Activated T-cell treated with anti-CD3 and anti-CD28 coated beads, Interleukin-2, amount 50 U/mL, for 24 hours (primary cell): ENCODE measurements at regions not wholly inside any gene's neighbourhood (a gene's known extent, or its start where the extent isn't known, plus 50 kb on each side); places are given as distances from the start of the nearest gene placed in this dataset.
"Not testable (repeated sequence)": the region's sequence is repeated elsewhere in the genome, so short reads cannot be mapped to it uniquely, and the experiment has no call there.

ENCODE experiments used
- DNase-seq: peaks from one replicate; pipeline ENCODE4 v3.0.0-alpha.2; 2020
- H3K27ac Mint-ChIP-seq: 2 replicates; pipeline ENCODE4 v1.8.0; 2020; ENCODE audit warnings: mild to moderate bottlenecking, mixed read lengths
- H3K27me3 Mint-ChIP-seq: 2 replicates; pipeline ENCODE4 v1.8.0; 2020; ENCODE audit warnings: mixed read lengths
- H3K36me3 Mint-ChIP-seq: 2 replicates; pipeline ENCODE4 v1.8.0; 2020; ENCODE audit warnings: low read depth, mixed read lengths
- H3K4me1 Mint-ChIP-seq: 2 replicates; pipeline ENCODE4 v1.8.0; 2020; ENCODE audit warnings: low read depth, mixed read lengths
- H3K4me3 Mint-ChIP-seq: 2 replicates; pipeline ENCODE4 v1.8.0; 2020; ENCODE audit warnings: mild to moderate bottlenecking, moderate library complexity, mixed read lengths
- H3K9me3 Mint-ChIP-seq: 2 replicates; pipeline ENCODE4 v1.8.0; 2020; ENCODE audit warnings: mixed read lengths

DNA sequence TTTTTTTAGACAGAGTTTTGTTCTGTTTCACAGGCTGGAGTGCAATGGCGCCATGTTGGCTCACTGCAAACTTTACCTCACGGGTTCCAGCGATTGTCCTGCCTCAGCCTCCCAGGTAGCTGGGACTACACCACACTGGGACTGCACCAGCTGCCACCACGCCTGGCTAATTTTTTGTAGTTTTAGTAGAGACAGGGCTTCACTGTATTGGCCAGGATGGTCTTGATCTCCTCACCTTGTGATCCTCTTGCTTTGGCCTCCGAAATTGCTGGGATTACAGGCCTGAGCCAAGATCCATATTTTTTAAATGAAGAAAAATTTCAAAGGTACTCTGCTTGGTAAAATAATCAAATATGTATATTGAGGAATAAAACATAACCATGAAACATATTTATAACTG is 195.8 kb upstream of the TPTE start:
- not testable (repeated sequence) for H3K4me1 Mint-ChIP-seq, H3K4me3 Mint-ChIP-seq, H3K27ac Mint-ChIP-seq, DNase-seq, H3K27me3 Mint-ChIP-seq, H3K36me3 Mint-ChIP-seq
- peaks cover 33% of the 10 kb centered on the region for H3K9me3 Mint-ChIP-seq

DNA sequence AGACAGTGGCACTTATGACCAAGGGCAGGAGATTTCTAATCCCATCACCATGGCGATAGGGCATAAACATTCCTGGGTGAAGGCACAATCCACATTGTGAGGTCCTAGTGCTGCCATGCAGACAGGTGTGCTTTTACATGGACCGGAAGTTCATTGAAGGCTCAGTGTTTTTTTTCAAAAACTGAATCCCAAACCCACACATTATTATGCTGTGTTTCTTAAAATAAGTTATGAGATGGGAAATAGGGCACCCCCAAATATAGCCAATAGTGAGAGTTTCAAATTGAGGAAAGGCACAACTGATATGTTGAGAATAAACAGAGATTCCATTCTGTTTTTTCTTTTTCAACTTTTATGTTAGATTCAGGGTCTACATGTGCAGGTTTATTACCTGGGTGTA is 195.2 kb upstream of the TPTE start:
- H3K27ac Mint-ChIP-seq, DNase-seq, H3K4me1 Mint-ChIP-seq, H3K36me3 Mint-ChIP-seq, H3K4me3 Mint-ChIP-seq, H3K27me3 Mint-ChIP-seq: not testable (repeated sequence)
- H3K9me3 Mint-ChIP-seq, result peaks cover 39% of the 10 kb centered on the region

DNA sequence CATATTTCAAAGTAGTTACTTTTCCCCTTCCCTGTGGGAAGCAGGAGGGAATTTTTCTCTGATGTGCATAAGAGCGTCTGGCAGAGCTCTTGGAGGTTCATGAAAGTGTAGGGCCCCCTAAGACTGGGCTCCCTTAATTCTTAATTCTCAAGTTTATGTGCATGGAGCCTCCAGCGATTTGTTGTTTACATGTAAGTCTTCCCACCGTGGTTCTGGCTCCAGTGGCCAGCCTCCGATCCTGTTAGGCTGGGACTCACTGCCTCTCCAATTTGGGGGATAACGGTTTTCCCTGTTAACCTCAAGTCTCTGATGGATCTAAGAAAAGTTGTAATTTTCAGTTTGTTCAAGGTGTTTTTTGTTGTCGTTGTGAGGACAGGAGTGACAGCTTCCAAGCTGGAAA is 192.7 kb upstream of the TPTE start:
- H3K36me3 Mint-ChIP-seq, H3K27me3 Mint-ChIP-seq: not testable (repeated sequence)
- H3K9me3 Mint-ChIP-seq, result peaks cover 47% of the 10 kb centered on the region

DNA sequence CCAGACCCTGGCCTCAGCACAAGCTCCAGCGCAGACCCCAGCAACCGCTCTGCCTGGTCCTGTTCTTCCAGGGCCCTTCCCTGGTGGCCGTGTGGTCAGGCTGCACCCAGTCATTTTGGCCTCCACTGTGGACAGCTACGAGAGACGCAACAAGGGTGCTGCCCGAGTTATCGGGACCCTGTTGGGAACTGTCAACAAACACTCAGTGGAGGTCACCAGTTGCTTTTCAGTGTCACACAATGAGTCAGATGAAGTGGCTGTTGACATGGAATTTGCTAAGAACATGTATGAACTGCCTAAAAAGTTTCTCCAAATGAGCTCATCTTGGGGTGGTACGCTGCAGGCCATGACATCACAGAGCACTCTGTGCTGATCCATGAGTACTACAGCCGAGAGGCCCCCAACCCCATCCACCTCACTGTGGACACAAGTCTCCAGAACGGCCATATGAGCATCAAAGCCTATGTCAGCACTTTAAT is 190.7 kb upstream of the TPTE start:
- not testable (repeated sequence) for H3K36me3 Mint-ChIP-seq, H3K4me3 Mint-ChIP-seq, H3K27me3 Mint-ChIP-seq, DNase-seq, H3K27ac Mint-ChIP-seq, H3K4me1 Mint-ChIP-seq
- peaks cover 48% of the 10 kb centered on the region for H3K9me3 Mint-ChIP-seq

More for the DNA sequence above, 192.7 kb upstream of the TPTE start:
- not testable (repeated sequence) for H3K4me3 Mint-ChIP-seq, DNase-seq, H3K4me1 Mint-ChIP-seq, H3K27ac Mint-ChIP-seq

DNA sequence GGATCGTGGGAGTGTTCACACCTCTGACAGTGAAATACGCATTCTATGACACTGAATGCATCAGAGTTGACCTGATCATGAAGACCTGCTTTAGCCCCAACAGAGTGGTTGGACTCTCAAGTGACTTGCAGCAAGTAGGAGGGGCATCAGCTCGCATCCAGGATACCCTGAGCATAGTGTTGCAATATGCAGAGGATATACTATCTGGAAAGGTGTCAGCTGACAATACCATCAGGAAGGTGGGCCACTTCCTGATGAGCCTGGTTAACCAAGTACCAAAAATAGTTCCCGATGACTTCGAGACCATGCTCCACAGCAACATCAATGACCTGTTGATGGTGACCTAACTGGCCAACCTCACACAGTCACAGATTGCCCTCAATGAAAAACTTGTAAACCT is 190.2 kb upstream of the TPTE start:
- H3K27ac Mint-ChIP-seq, H3K4me3 Mint-ChIP-seq, H3K4me1 Mint-ChIP-seq, H3K27me3 Mint-ChIP-seq, H3K36me3 Mint-ChIP-seq, DNase-seq: not testable (repeated sequence)
- H3K9me3 Mint-ChIP-seq, result peaks cover 47% of the 10 kb centered on the region

DNA sequence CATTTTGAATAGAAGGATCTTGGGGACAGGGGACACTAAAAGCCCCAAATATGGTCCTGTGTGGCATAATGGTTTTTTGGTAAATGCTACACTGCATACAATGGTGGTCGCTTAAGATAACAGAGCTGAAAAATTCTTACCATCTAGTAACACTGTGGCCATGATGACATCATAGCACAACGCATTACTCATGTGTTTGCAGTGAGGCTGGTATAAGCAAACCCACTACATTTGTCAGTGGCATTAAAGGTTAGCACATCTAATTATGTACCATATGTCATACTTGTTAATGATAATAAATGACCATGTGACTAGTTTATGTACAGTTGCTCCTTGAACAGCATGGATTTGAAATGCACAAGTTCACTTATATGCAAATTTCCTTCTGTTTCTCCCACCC is 188.4 kb upstream of the TPTE start:
- DNase-seq, H3K27me3 Mint-ChIP-seq, H3K4me1 Mint-ChIP-seq, H3K36me3 Mint-ChIP-seq, H3K4me3 Mint-ChIP-seq, H3K27ac Mint-ChIP-seq: not testable (repeated sequence)
- H3K9me3 Mint-ChIP-seq, result peaks cover 46% of the 10 kb centered on the region

DNA sequence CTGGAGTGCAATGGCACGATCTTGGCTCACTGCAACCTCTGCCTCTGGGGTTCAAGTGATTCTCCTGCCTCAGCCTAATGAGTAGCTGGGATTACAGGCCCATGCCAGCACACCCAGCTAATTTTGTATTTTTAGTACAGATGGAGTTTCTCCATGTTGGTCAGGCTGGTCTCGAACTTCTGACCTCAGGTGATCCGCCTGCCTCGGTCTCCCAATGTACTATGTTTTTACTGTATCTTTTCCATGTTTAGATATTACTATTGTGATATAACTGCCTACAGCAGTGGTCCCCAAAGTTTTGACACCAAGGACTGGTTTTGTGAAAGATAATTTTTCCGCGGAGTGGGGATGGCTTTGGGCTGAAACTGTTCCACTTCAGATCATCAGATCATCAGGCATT is 187.0 kb upstream of the TPTE start:
- not testable (repeated sequence) for H3K27me3 Mint-ChIP-seq, H3K27ac Mint-ChIP-seq, DNase-seq, H3K4me3 Mint-ChIP-seq, H3K36me3 Mint-ChIP-seq, H3K4me1 Mint-ChIP-seq
- H3K9me3 Mint-ChIP-seq, result peaks cover 45% of the 10 kb centered on the region

DNA sequence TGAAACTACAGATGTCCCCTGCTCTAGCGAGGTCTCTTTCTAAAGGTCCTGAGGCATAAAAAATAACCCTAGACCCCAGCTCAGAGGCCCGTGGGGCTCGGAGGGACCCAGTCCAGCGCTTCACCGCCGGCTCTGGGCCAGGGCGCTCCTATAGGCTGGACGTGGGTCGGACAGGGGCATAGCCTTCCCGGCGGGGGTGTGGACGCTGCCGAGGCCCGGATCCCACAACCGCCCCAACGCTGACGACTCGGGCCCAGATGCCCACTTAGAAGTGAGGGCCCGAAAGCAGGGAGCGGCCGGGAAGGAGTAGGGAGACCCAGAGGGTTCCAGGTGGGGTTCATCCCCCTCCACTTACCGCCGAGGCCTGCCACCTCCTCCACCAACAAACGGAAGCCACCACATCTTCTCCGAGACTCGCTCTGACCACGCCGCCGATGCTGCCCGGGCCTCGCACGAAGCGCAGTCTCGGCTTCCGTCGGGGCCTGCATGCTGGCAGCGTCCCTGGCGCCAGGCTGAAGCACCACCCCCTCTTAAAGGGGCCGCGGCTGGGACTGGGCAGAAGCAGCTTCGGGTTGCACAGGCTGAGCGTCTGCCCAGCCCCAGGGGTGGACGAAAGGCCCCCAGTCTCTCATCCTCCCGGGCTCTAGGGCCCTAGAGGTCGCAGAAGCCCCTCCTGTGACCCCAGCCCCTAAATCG is 179.0 kb upstream of the TPTE start:
- H3K9me3 Mint-ChIP-seq, result peaks cover 40% of the 10 kb centered on the region

DNA sequence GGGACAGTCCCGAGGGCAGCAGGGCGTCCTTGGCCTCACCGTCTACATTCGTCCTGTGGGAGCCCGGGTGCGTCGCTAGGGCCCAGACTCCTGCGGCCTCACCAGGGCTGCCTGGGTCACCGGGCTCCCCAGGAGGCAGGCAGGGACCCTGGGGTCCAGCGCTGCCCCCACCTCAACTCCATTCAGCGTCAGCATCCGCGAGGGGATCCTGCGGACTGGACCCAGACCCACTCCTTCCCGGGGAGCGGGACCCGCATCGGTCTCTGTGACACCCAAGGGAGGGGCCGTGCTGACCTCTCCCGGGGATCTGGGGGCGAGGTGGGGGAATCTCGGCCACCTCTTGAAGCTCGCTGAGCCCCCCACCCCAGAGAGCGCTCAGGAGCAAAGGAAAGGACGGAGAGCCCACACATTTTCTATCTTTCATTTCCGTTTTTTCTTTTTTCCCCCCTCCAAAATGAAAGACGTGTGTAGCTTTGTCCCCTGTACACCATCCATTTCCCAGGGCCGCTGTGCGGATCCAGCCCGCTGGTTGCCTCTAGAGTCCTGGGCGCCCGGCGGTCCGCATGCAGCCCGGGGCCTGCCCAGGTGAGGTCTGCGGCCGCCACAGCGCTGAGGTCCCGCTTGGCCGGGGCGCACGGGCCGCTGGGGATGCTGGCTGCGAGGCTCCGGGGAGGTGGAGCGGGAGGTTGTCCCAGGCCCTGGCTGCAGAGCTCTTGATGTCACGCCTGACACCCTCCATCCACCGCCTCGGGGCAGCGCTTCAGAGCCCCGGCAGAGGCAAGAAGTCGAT is 178.0 kb upstream of the TPTE start:
- H3K4me3 Mint-ChIP-seq, H3K27ac Mint-ChIP-seq, H3K4me1 Mint-ChIP-seq, H3K27me3 Mint-ChIP-seq, H3K36me3 Mint-ChIP-seq, DNase-seq: not testable (repeated sequence)
- peaks cover 39% of the 10 kb centered on the region for H3K9me3 Mint-ChIP-seq

More for the DNA sequence above, 179.0 kb upstream of the TPTE start:
- not testable (repeated sequence) for H3K4me1 Mint-ChIP-seq, H3K27me3 Mint-ChIP-seq, H3K36me3 Mint-ChIP-seq, H3K4me3 Mint-ChIP-seq, H3K27ac Mint-ChIP-seq, DNase-seq

DNA sequence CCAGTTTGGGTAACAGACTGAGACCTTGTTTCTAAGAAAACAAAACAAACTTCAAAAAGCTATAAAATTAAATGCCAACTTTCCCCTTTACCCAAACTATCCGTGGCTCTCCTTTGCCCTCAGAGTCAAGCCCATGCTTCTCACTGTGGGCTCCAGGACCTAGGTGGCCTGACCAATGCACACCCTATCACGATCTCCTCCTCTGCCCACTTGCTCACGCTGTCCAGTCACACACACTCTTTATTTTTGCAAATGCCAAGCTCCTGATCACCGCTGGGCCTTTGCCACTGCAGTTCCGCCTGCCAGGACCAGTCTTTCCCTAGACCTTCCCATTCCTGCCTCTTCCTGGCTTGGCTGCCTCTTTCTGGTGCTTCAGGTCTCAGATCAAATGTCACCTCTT is 177.1 kb upstream of the TPTE start:
- H3K27ac Mint-ChIP-seq, H3K4me1 Mint-ChIP-seq, H3K36me3 Mint-ChIP-seq, H3K4me3 Mint-ChIP-seq, DNase-seq, H3K27me3 Mint-ChIP-seq: not testable (repeated sequence)
- H3K9me3 Mint-ChIP-seq, result peaks cover 44% of the 10 kb centered on the region

DNA sequence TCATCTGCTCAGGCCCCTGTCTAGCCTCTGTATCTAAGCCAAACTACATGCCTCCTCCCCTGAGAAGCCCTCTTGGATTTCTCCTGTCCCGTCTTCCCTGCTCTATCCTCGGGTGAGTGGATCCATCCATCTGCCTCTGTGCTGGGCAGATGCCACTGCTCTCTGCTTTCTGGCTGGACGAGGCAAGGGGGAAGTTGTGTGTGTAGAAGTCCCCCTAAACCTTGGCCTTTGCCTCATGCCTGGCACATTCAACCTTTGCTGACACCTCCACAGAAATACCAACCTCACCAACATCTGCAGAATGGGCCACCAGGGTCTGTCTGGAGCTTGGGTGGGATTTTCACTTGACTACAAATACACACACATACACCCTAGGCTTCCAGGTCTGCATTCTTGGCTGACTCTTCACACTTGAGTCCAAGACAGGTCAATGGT is 176.2 kb upstream of the TPTE start:
- not testable (repeated sequence) for H3K4me1 Mint-ChIP-seq, H3K27me3 Mint-ChIP-seq, H3K4me3 Mint-ChIP-seq, H3K36me3 Mint-ChIP-seq, H3K27ac Mint-ChIP-seq
- peaks cover 41% of the 10 kb centered on the region for H3K9me3 Mint-ChIP-seq
- DNase-seq, result peak; percentile 31

DNA sequence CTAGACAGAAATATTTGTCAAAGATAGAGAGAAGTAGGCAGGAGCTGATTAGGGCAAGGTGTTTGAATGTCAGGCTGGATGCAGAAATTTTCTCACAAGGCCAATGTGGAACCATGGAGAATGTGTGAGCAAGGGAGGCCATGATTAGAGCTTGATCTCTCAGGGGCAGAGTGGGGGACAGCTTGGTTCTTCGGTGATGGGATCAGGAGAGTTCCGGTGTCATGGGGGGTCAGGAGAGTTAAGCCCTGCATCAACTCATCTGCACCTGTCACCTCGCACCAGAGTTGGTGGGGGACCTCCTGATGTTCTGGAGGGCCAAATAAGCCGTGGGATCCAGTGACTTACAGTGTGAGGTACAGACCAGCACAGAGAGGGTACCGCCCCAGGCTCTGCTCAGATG is 175.1 kb upstream of the TPTE start:
- not testable (repeated sequence) for H3K4me1 Mint-ChIP-seq, DNase-seq
- H3K9me3 Mint-ChIP-seq, result peaks cover 39% of the 10 kb centered on the region

DNA sequence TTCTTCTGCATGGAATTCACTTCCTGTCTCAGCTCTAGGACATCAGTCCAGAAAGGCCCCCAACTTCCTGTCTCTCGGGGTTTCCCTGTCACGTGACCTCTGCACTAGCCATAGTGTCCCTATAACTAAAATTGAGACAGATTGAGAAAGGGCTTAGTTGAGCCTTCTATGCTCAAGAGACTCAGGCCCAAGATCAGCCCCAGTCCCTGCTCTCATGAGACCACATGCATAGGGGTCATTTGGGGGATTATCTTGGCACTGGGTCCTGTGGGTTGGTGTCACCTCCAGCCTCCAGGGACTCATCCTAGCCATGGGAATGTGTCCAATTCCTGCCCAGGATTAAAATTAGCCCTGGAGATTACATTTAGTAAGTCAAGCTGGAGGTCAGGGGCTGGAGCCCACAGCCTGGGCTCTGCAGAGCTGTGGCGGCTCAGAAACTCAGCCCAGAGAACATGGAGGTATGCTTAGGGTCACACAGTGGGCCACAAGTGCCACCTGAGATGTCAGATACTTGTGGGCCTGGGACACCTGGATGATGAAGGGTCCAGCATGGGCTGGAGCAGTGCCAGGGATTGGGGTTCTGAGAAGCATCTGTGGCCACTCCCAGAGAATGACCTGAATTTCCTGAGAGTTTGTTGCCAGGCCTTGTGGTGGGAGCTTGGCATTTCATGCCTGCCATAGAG is 174.3 kb upstream of the TPTE start:
- not testable (repeated sequence) for H3K4me1 Mint-ChIP-seq, H3K4me3 Mint-ChIP-seq, H3K36me3 Mint-ChIP-seq, H3K27me3 Mint-ChIP-seq, DNase-seq, H3K27ac Mint-ChIP-seq
- H3K9me3 Mint-ChIP-seq, result peaks cover 45% of the 10 kb centered on the region

More for the DNA sequence above, 175.1 kb upstream of the TPTE start:
- H3K27ac Mint-ChIP-seq, H3K36me3 Mint-ChIP-seq, H3K27me3 Mint-ChIP-seq, H3K4me3 Mint-ChIP-seq: not testable (repeated sequence)

DNA sequence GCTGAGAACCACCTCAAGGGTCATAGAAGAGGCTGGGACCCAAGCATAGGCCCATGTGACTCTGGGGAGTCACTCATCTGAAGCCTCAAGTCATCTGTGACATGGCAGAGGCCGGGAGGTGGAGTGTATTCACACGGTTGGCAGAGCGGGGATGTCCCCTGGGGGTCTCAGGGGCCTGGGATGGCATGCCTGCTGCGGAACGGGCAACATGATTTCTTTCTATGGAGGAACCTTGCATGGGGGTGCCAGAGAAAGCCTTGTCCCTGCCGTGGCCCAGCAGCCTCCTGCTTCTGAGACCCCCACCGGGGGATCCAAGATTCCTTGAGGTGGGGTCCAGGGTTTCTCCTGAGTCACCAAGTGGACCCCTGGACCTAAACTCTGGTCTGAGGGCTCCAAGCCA is 173.7 kb upstream of the TPTE start:
- H3K36me3 Mint-ChIP-seq, DNase-seq, H3K4me1 Mint-ChIP-seq, H3K4me3 Mint-ChIP-seq, H3K27me3 Mint-ChIP-seq, H3K27ac Mint-ChIP-seq: not testable (repeated sequence)
- H3K9me3 Mint-ChIP-seq, result peaks cover 50% of the 10 kb centered on the region

DNA sequence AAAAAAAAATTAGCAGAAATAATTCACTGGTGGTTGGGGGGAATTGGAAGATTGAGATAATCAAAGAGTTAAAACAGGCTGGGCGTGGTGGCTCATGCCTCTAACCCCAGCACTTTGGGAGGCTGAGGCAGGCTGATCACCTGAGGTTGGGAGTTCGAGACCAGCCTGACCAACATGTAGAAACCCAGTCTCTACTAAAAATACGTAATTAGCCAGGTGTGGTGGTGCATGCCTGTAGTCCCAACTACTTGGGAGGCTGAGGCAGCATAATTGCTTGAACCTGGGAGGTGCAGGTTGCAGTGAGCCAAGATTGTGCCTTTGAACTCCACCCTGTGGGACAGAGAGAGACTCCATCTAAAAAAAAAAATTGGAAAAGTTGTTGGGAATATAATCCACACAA is 173.2 kb upstream of the TPTE start:
- H3K27me3 Mint-ChIP-seq, H3K4me1 Mint-ChIP-seq, DNase-seq, H3K36me3 Mint-ChIP-seq, H3K4me3 Mint-ChIP-seq, H3K27ac Mint-ChIP-seq: not testable (repeated sequence)
- peaks cover 53% of the 10 kb centered on the region for H3K9me3 Mint-ChIP-seq
